Adrenal gland (tissue), 9 donors: ENCODE measurements at regions not wholly inside any gene's neighbourhood (a gene's known extent, or its start where the extent isn't known, plus 50 kb on each side); places are given as distances from the start of the nearest gene placed in this dataset.

ENCODE experiments used
- DNase-seq, 7 donors: peaks; one replicate each; pipeline ENCODE4 v3.0.0-alpha.2; 2019 to 2020
- H3K27ac ChIP-seq, 5 donors: fragments of 200-600 bp; sonication (generic) in 4 of 5; 1 replicate in 3 of 5; 2 replicates in 2 of 5; pipeline versions ENCODE4 v1.5.1 to v1.8.0; 2016 to 2020; ENCODE audit warnings: mild to moderate bottlenecking in 1 of 5
- H3K27me3 ChIP-seq: fragments of 200-600 bp; 2 replicates; pipeline ENCODE4 v1.8.0; 2021
- H3K36me3 ChIP-seq, 2 donors: fragments of 200-600 bp; replicated peaks in 1 of 2; 1 replicate in 1 of 2; 2 replicates in 1 of 2; pipeline versions ENCODE4 v1.5.1 to v1.8.0; 2018 to 2022
- H3K4me1 ChIP-seq, 2 donors: fragments of 200-600 bp; replicated peaks in 1 of 2; 1 replicate in 1 of 2; 2 replicates in 1 of 2; pipeline versions ENCODE4 v1.5.1 to v1.8.0; 2018 to 2021
- H3K4me3 ChIP-seq, 4 donors: fragments of 200-600 bp; sonication (generic) in 3 of 4; one replicate each; pipeline ENCODE4 v1.5.1; 2016 to 2018
- H3K9me3 ChIP-seq, 3 donors: fragments of 200-600 bp; sonication (generic) in 1 of 3; replicated peaks in 1 of 3; 1 replicate in 2 of 3; 2 replicates in 1 of 3; pipeline versions ENCODE4 v1.5.1 to v1.8.0; 2016 to 2021
- CTCF ChIP-seq, 6 experiments: fragments of 450-650 bp in 4 of 6; fragments of 200-600 bp in 2 of 6; sonication (generic) in 1 of 6; IDR thresholded peaks; 1 replicate in 5 of 6; 2 replicates in 1 of 6; pipeline versions ENCODE4 v1.5.1 to v1.8.0; 2016 to 2021; ENCODE audit warnings: antibody characterized with exemption in 6 of 6, mild to moderate bottlenecking in 2 of 6, moderate library complexity in 1 of 6
- POLR2A ChIP-seq, 2 donors: fragments of 450-650 bp; IDR thresholded peaks; one replicate each; pipeline ENCODE4 v1.6.1; 2017; ENCODE audit warnings: antibody characterized with exemption in 2 of 2, mild to moderate bottlenecking in 2 of 2, moderate library complexity in 1 of 2
- WGBS, 4 donors: extraction: QIAGEN DNeasy Blood & Tissue Kit in 2 of 4; methylation state at CpG; one replicate each; pipeline versions ENCODE4 v1.1.5 to v1.1.7; 2013 to 2017; 5-methylcytosine and 5-hydroxymethylcytosine counted together
- intact Hi-C, 2 donors: fragments of 100-400 bp; cut with DNase I; formaldehyde crosslinking; loops; one replicate each; pipeline versions ENCODE4 v1.14.1 to v1.15.0; 2022 to 2023
- donor health status: healthy with polysubstance abuse.
- donor health status: Bipolar disorder and iron deficiency.
- donor health status: DM: yes; HTN: yes; CAD: no.
- donor health status: DM: no; HTN: no; CAD: no.
- donor health status: DM: no; HTN: no; CAD: no.

- no peaks in the 10 kb centered on the region for H3K4me1 ChIP-seq
- TF ChIP-seq POLR2A (IDR thresholded peaks at IDR 0.05) (no peak), CTCF (IDR thresholded peaks at IDR 0.05) (no peak)
- 54 to 79% (median 71%) methylated on average over 1 of the region's 1 CpG for WGBS, 4 donors
- peaks cover 0 to 4% (median 0%) of the 10 kb centered on the region in 3 donors for H3K9me3 ChIP-seq
- H3K27me3 ChIP-seq = no peaks in the 10 kb centered on the region
- no peak overlapping the region for H3K27ac ChIP-seq
- intact Hi-C loops = no loop called here
- no peak for DNase-seq
- H3K4me3 ChIP-seq = no peak overlapping the region
- no peaks in the 10 kb centered on the region for H3K36me3 ChIP-seq
Observed at GRCh38 chr16:82319038-82319437, 149.0 kb upstream of the MPHOSPH6 start.

GRCh38 chr16:82317411-82318167, 147.6 kb upstream of the MPHOSPH6 start:
- Histone ChIP-seq H3K4me3 (no peak overlapping the region), H3K27ac (no peak overlapping the region), H3K9me3 (no peaks in the 10 kb centered on the region), H3K27me3 (no peaks in the 10 kb centered on the region), H3K36me3 (no peaks in the 10 kb centered on the region), H3K4me1 (no peaks in the 10 kb centered on the region)
- intact Hi-C loops = no loop called here
- TF ChIP-seq POLR2A (IDR thresholded peaks at IDR 0.05) = no peak
- TF ChIP-seq CTCF (IDR thresholded peaks at IDR 0.05) = no peak
- WGBS, 4 donors = 75 to 79% (median 78%) methylated on average over 7 of the region's 7 CpGs
- DNase-seq = no peak

GRCh38 chr16:82313754-82314153, 143.7 kb upstream of the MPHOSPH6 start:
- Histone ChIP-seq H3K4me1 (no peaks in the 10 kb centered on the region), H3K36me3 (no peaks in the 10 kb centered on the region), H3K27me3 (no peaks in the 10 kb centered on the region), H3K4me3 (no peak overlapping the region), H3K27ac (no peak overlapping the region), H3K9me3 (no peaks in the 10 kb centered on the region)
- intact Hi-C loops = no loop called here
- no peak for DNase-seq
- no peak for TF ChIP-seq CTCF (IDR thresholded peaks at IDR 0.05)
- TF ChIP-seq POLR2A (IDR thresholded peaks at IDR 0.05) = no peak
- 76 to 84% (median 81%) methylated on average over 1 of the region's 1 CpG for WGBS, 4 donors

DNA sequence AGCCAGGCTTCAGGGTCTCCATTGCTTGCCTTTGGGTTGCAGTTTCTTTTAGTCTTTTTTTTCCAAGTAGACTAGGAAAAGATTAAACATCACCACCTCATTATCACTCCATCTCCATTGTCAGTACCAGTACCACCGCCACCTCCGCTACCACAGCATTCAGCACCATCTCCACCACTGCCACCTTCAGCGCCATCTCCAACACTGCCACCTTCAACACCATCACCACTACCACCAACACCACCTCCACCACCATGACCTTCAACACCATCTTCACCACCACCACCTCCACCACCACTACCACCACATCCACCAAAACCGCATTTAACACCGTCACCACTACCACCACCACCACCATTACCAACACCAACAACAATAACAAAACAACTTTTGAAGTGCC, 141.5 kb upstream of the MPHOSPH6 start:
- intact Hi-C loops = no loop called here
- Histone ChIP-seq H3K9me3 (no peaks in the 10 kb centered on the region), H3K36me3 (no peaks in the 10 kb centered on the region), H3K27me3 (no peaks in the 10 kb centered on the region), H3K4me1 (no peaks in the 10 kb centered on the region), H3K4me3 (no peak overlapping the region), H3K27ac (no peak overlapping the region)
- DNase-seq = no peak
- TF ChIP-seq CTCF (IDR thresholded peaks at IDR 0.05) = no peak
- no peak for TF ChIP-seq POLR2A (IDR thresholded peaks at IDR 0.05)
- WGBS, 4 donors = 87 to 93% (median 91%) methylated on average over 5 of the region's 5 CpGs
